ENCODE measurements at regions not wholly inside any gene's neighbourhood (a gene's known extent, or its start where the extent isn't known, plus 50 kb on each side); places are given as distances from the start of the nearest gene placed in this dataset.
"Not testable (repeated sequence)": the region's sequence is repeated elsewhere in the genome, so short reads cannot be mapped to it uniquely, and the experiment has no call there.

DNA sequence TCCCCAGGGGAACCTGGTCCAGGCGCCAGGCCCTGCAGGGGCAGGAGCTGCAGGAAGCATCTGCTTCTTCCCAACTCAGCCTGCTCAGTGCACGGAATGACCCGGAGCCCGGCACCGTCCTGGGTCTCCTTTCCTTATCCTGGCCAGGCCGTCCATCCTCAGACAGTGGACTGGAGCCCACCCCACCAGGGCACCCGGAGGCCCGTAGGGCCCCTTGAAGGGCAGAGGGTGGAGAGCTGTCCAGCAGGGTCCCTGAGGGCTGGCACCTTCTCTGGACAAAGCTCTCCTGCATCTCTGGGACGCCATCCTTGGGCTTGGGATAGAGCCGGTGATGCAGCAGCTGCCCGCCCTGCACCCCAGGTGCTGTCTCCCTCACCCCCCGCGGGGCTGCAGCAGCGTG is 207.9 kb downstream of the TMEM121 start:
- DNase-seq (ENCODE audit: low read depth) = not testable (repeated sequence)

DNA sequence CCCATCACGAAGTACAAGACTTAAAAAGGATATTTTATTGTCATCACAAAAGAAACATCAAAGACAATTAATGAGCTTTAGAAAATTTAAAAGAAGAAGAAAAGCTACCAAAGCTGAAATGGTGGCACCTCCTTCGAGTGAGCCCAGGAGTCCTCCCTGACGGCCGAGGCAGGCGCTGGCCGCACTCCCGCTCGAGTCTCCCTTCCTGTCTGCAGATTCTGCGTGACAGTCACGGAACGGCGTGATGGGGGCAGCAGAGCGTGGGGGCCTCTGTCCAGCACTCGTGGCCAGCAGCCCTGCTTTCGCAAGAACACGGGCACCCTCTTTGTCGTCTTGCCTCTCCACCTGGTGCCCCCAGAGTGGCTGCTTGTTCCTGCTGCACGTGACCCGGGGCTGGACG is 209.9 kb downstream of the TMEM121 start:
- not testable (repeated sequence) for DNase-seq (ENCODE audit: low read depth)

DNA sequence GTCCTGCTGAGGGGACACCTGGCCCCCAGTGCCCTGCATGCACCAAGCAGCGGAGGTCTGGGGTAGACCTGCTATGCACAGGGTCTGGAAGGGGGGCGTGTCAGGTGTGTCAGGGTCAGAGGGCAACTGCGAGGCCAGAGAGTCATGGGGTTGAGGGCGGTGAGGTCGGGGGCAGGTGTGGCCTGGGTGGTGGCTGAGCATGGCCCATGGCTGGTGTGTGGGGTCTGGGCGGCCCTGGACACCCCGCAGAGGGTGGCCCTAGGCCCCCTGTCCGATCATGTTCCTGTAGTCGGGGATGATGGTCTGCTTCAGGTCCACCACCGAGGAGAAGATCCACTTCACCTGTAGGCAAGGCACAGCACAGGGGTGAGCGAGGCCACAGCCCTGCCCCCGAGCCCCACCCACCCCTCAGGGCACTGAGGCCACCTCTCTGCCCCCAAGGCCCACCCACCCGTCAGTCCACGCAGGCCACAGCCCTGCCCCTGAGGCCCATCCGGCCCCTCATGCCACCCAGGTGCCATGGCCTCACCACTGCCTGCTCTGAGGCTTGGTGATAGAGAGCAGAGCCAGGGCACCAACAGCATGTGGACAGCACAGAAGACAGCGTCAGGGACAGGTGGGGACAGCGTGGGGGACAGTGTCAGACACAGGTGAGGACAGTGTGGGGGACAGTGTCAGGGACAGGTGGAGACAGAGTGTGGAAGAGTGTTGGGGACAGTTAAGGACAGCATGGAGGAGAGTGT is 211.3 kb downstream of the TMEM121 start:
- DNase-seq (ENCODE audit: low read depth) = no peak

DNA sequence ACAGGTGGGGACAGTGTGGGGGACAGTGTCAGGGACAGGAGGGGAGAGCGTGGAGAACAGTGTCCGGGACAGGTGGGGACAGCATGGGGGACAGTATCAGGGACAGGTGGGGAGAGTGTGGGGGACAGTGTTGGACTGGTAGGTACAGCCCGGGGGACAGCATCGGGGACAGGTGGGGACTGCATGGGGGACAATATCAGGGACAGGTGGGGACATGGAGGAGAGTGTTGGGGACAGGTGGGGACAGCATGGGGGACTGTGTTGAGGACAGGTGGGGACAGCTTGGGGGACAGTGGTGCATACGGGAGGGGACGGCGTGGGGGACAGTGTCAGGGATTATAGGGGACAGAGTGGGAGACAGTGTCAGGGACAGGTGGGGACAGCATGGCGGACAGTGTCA is 212.3 kb downstream of the TMEM121 start:
- no peak for DNase-seq (ENCODE audit: low read depth)

DNA sequence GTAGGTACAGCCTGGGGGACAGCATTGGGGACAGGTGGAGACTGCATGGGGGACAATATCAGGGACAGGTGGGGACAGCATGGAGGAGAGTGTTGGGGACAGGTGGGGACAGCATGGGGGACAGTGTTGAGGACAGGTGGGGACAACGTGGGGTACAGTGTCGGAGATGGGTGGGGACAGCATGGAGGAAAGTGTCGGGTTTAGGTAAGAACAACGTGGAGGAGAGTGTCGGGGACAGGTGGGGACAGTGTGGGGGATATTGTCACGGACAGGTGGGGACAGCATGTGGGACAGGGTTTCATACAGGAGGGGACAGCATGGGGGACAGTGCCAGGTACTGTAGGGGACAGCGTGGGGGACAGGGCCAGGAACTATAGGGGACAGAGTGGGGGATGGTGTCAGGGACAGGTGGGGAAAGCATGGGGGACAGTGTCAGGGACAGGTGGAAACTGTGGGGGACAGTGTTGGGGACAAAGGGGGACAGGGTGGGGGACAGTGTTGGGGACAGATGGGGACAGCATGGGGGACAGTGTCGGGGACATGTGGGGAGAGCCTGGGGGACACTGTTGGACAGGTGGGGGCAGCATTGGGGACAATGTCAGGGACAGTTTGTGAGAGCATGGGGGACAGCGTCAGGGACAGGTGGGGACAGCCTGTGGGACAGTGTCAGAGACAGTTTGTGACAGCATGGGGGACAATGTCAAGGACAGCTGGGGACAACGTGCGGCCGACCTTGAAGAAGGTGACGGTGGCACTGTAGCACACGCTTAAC is 213.1 kb downstream of the TMEM121 start:
- DNase-seq (ENCODE audit: low read depth) = no peak

DNA sequence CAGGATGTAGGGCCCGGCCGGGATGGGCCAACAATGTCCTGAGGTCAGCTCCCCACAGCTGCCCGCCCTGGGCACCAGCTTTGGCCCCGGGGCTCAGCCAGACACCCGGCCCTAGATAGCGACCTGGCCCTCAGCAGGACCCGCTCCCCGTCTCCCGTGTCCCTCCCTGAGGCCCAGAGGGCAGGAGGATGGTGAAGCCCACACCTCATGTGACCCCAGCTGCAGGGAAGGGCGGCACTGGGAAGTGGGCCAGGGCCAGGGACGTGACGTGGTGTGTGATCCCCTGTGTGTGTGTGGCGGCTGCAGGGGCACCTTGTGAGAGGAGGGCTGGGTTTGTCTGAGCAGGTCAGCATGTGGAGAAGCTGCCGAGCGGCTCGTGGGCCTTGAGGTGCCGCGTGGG is 213.9 kb downstream of the TMEM121 start:
- DNase-seq (ENCODE audit: low read depth) = not testable (repeated sequence)

DNA sequence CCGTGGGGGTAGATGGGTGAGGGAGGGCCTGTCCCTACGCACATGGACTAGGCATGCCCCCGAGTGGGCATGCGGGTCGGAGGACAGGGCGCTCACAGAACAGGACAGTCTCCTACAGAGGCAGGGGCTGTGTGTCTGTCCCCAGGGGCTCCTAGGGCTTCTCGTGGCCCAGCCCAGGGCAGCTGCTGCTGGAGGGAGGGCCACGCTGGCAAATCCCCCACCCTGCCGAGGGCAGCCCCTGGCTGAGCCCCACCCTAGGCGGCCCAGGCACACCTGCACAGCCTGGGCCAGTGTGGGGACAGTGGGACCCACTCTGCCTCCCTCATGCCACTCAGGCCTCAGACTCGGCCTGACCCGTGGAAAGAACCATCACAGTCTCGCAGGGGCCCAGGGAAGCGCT is 214.6 kb downstream of the TMEM121 start:
- not testable (repeated sequence) for DNase-seq (ENCODE audit: low read depth)

DNA sequence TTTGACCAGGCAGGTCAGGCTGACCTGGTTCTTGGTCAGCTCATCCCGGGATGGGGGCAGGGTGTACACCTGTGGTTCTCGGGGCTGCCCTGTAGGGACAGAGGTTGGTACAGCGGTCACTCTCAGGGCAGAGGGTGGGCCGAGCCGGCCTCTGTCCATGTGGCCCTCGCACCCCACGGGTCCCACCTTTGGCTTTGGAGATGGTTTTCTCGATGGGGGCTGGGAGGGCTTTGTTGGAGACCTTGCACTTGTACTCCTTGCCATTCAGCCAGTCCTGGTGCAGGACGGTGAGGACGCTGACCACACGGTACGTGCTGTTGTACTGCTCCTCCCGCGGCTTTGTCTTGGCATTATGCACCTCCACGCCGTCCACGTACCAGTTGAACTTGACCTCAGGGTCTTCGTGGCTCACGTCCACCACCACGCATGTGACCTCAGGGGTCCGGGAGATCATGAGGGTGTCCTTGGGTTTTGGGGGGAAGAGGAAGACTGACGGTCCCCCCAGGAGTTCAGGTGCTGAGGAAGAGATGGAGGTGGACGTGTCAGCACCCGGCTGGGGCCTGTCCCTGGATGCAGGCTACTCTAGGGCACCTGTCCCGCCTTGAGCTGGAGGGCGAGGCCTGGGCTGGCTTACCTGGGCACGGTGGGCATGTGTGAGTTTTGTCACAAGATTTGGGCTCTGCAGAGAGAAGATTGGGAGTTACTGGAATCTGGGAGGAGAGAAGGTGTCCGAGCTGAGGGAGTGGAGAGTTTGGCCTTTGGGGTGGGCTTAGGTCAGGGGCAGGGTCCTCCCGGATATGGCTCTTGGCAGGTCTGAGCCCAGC is 215.5 kb downstream of the TMEM121 start:
- not testable (repeated sequence) for DNase-seq (ENCODE audit: low read depth)

DNA sequence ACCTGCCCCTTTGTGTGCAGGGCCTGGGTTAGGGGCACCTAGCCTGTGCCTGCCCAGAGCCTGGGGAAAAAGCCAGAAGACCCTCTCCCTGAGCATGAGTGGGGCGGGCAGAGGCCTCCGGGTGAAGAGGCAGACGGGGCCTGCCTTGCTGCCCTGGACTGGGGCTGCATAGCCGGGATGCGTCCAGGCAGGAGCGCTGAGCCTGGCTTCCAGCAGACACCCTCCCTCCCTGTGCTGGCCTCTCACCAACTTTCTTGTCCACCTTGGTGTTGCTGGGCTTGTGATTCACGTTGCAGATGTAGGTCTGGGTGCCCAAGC is 216.1 kb downstream of the TMEM121 start:
- no peak for DNase-seq (ENCODE audit: low read depth)

DNA sequence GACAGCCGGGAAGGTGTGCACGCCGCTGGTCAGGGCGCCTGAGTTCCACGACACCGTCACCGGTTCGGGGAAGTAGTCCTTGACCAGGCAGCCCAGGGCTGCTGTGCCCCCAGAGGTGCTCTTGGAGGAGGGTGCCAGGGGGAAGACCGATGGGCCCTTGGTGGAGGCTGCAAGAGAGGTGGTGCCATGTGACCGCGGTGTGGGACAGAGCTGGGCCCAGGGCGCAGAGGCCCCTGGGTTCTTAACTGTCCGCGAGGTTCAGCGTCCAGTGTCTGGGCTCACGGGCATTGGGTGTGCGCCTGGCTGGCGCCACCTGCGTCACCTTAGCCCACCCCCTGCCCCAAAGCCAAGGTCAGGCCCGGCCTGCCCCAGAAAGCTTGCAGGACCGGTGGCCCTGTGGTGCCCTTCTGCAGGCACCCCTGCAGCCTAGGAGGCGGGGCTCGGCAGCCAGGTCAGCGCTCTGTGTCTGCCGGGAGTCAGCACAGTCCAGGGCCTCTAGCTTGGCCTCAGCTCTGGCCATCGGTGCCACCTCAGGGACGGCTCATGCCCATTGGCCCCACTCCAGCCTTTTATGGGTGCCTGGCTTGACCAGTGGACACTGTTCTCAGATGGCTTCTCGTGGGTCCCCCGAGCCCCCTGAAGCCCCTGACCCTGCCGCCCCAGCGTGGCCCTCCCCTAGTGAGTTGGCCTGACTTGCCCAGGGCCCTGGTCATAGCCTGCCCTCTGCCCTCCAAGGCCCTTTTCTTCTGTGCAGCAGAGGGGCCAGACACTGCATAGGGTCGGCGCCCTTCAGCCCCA is 216.7 kb downstream of the TMEM121 start:
- DNase-seq (ENCODE audit: low read depth) = not testable (repeated sequence)

DNA sequence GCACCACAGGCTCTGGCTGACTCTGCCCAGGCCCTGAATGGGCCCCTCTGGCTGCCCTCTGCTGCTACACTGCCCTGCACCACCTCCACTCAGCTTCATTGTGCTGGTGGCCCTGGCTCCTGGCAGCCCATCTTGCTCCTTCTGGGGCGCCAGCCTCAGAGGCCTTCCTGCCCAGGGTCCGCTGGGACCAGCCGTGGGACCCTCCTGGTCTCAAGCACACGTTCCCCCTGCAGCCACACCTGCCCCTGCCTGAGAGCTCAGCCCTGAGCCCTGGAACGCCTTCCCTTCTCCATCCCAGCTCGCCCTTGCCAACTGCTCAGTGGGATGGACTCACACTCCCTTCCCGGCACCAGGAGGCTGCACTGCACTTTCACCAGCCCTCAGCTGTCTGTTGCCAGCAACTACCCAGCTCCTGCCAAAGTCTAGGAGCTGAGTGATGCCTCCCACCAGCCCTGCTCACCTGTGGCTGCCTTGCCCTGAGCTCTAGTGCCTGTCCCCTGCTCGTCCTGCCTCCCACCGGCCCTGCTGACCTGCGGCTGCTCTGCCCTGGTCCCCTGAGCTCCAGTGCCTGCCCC is 217.9 kb downstream of the TMEM121 start:
- DNase-seq (ENCODE audit: low read depth) = not testable (repeated sequence)

DNA sequence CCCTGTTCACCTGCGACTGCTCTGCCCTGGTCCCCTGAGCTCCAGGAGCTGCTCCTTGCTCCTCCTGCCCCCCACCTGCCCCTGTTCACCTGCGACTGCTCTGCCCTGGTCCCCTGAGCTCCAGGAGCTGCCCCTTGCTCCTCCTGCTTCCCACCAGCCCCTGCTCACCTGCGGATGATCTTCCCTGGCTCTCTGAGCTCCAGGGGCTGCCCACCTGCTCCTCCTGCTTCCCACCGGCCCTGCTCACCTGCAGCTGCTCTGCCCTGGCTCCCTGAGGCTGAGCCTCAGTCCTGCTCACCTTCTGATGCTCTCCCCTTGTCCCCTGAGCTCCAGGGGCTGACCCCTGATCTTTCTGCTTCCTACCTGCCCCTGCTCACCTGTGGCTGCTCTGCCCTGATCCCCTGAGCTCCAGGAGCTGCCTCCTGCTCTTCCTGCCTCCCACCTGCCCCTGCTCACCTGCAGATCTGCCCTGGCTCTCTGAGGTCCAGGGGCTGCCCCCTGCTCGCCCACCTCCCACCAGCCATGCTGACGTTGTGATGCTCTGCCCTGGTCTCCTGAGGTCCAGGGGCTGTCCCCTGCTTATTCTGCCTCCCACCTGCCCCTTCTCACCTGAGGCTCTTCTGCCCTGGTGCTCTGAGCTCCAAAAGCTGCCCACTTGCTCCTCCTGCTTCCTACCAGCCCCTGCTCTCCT is 219.2 kb downstream of the TMEM121 start:
- DNase-seq (ENCODE audit: low read depth) = no peak

DNA sequence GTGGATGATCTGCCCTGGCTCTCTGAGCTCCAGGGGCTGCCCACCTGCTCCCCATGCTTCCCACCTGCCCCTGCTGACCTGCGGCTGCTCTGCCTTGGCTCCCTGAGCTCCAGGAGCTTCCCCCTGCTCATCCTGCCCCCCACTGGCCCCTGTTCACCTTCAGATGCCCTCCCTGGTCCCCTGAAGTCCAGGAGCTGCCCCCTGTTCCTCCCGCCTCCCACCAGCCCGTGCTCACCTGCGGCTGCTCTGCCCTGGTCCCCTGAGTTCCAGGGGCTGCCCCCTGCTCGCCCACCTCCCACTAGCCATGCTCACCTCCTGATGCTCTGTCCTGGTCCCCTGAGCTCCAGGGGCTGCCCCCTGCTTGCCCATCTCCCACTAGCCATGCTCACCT is 219.7 kb downstream of the TMEM121 start:
- DNase-seq (ENCODE audit: low read depth) = no peak

DNA sequence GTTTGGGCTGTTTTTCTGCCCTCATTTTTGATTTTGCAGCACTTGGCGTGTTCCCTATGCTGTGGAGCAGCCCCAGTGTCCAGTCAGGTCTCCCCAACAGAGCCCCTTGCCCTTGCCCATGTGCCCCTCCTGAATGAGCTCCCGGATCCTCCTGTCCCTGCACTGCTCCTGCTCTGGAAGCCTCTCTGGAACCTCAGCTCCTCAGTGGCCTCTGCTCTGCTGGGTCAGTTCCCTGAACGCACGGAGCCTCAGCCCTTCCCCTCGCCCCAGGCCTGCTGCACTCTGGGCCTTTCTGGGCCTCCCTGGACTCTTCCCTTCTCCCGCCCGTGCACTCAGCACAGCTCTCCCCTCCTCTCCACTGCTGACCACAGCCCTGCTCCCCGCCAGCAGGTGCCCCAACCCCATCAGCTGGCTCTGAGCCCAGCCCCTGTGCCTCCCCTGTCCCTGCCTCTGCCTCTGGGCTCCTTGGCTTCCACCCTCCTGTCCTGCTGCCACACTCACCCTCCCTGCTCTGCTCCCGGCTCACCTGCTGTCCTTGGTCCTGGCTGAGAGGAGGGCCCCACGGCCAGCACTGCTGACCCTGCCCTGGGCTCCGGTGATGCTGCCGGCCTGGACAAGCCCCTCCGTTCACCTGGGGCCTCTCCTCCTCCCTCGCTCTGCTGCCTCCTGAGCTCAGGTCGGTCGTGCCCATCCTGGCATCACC is 220.6 kb downstream of the TMEM121 start:
- not testable (repeated sequence) for DNase-seq (ENCODE audit: low read depth)

DNA sequence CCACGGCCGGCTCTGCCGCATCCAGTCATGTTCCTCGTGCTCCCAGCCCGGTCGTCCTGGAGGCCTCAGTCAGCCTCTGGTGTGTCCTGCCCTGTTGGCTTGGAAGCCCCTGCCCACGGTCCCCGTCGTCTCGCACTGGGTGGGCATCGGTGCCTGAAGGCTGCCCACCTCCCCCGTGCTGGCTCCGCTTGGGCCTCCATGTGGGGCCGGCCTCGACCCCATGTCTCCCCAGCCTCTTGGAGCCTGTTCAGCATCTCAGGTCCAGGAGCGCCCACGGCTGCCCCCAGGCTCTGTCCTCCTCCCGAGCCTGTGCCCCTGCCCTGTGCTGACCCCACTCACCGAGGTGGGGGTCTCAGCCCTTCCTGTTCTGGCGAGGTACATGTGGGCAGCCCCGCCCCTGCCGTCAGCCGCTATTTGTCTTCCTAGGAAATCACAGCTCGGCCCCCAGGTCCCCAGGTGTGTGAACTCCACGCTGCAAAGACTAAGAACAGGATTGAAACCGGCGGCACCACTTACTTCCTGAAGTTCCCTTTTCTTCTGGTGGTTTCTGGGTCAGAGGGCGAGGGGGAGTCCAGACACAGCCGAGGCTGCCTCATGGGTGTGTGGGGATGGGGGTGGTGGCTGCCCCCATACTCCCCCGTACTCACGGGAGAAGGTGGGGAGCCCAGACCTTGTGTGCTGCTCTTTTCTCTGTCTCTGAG is 221.3 kb downstream of the TMEM121 start:
- not testable (repeated sequence) for DNase-seq (ENCODE audit: low read depth)

DNA sequence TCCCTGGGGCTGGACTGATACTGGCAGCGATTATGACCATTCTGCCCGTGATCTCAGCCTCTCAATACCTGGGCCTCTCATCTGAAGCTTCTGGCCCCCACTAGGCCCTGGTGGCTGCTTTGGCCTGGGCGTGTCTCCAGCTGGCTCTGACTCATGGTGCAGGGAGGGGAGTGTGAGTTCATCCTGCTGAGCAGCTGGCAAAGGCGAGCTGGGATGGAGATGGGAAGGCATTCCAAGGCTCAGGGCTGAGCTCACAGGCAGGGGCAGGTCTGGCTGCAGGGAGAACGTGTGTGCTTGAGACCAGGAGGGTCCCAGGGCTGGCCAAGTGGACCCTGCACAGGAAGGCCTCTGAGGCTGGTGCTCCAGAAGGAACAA is 221.8 kb downstream of the TMEM121 start:
- no peak for DNase-seq (ENCODE audit: low read depth)

DNA sequence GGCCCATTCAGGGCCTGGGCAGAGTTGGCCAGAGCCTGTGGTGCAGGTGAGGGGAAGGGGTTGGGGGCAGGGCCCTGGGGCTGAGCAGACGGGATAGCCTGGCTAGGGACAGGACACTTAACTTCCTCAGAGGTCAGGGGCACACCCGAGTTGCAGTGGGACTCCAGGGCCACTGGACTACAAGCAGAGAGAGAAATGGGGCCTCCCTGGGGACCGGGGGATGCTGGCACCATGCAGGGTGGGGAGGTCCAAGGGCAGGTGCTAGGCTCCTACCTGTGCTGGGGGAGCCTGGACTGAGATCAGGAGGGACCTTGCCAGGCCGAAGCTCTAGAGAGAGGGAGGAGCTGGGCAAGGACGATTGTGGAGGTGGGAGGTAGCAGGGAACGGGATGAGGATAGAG is 222.3 kb downstream of the TMEM121 start:
- DNase-seq (ENCODE audit: low read depth) = not testable (repeated sequence)

DNA sequence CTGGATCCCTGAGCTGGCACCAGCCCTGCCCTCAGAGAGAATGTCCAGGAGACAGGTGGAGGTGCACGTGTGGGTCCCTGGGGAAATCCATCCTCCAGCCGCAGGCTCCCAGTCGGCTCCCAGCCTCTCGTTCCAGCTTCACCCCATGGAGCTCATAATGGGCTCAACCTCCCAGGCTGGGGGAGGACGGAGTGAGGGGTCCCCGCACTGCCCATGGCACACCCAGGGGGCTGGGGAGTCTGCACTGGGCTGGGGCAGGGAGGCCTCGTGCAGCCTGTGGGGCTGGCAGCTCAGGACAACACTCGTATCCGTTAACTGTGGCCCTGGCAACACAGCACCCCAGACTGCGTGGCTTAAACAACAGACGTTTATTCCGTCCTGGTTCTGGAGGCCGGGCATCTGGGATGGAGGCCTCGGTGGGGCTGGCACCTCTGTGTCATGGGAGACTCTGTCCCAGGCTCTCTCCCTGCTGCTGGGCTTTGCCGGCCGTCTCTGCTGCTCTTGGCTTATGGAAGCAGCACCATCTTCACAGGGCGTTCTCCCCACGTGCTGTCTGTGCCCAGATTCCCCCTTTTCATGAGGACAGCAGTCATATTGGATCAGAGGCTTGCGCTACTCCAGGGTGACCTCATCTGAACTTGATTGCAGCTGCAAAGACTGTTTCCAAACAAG is 223.6 kb downstream of the TMEM121 start:
- DNase-seq (ENCODE audit: low read depth) = not testable (repeated sequence)

DNA sequence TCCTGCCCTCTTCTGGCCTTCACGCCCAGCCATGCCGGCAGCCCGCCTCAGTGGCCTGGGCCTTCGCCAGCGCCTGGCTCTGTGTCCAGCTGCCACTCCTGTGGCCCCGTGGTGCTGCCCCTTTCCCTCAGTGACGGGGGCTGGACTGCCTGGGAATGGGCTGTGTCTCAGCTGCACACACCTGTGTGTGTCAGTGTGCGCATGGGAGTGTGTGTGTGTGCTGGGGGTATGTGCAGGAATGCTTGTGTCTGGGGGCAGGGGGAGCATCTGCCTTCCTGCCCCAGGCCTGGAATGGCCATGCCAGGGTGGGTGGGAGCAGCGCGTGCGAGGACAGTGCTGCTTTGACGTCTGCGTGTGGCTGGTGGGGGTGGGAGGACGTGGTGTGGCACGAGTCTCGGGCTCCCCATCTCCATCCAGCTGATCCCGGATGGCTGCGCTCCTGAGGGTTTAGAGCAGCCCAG is 224.9 kb downstream of the TMEM121 start:
- DNase-seq (ENCODE audit: low read depth) = not testable (repeated sequence)

Measured in stimulated activated CD8-positive, alpha-beta memory T cell treated with anti-CD3 and anti-CD28 coated beads, Interleukin-15, amount 100 ng/mL, for 24 hours (primary cell).